ENCODE measurements at regions not wholly inside any gene's neighbourhood (a gene's known extent, or its start where the extent isn't known, plus 50 kb on each side); places are given as distances from the start of the nearest gene placed in this dataset.

DNA sequence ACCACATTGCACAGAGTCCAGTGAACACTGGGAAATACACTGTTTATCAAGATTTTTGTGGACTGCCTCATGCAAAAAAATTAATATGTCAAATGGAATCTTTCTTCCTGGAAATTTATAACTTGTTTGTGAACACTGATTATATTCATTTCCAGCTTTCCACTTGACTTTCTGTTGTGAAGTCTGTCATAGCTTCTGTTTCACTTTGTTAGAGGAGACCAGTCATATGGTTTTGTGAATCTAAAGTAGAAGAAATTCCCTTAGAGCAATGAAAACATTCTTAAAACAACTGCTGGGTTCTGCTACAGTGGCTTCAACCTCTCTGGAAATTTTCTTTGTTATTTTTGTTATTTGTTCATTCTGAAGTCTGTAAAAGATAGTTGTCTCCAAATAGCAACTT is 349.5 kb upstream of the NFE2L3 start:
- no peak overlapping the region for H3K4me3 ChIP-seq (ENCODE audit: low read length)

DNA sequence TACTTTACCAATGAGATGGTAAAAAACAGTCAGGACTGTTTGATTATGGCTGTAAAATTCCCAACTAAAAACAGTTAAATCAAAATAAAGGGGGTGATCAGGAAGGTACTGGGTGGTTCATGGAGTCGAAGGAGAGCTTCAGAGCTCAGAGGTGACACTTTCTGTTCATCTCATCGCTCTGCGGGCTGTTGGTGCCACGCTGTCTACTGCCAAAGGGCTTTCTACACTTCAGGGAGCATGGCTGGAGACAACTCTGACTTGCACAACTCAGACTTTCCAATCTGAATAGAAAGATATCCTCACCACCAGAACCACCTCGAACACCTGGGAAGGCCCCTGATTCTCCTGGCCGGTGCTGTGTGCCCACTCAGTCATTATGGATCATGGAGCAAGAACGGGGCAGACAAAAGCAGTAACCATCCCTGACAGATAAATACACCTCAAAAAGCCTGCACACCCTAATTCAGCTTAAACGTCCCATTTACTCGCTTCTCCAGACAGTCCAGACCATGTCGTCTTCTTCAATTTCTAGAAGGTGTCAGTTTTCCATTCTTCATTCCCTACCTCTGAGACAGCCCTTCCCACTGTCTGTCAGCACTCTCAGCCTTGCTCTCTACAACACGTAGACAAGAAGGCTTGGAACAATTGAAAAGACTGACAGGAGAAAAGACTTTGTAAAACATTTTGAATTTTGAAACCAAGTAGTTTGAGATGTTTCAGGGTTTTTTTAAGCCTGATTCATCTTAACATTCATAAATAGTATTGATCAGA is 348.7 kb upstream of the NFE2L3 start:
- Histone ChIP-seq H3K27ac (ENCODE audit: low read depth, low read length) (peak overlapping the region; percentile 48), H3K4me1 (ENCODE audit: control insufficient read depth, insufficient read depth, low read length) (peaks cover 28% of the 10 kb centered on the region), H3K9ac (ENCODE audit: low read length) (no peak overlapping the region), H3K4me3 (ENCODE audit: low read length) (no peak overlapping the region), H3K27me3 (ENCODE audit: control insufficient read depth, insufficient read depth, low read length) (no peaks in the 10 kb centered on the region), H3K36me3 (ENCODE audit: control insufficient read depth, insufficient read depth, low read length) (no peaks in the 10 kb centered on the region)

More for the DNA sequence above, 349.5 kb upstream of the NFE2L3 start:
- peaks cover 21% of the 10 kb centered on the region for H3K4me1 ChIP-seq (ENCODE audit: control insufficient read depth, insufficient read depth, low read length)
- H3K36me3 ChIP-seq (ENCODE audit: control insufficient read depth, insufficient read depth, low read length), result no peaks in the 10 kb centered on the region
- H3K27ac ChIP-seq (ENCODE audit: low read depth, low read length), result peak overlapping the region; percentile 48
- H3K27me3 ChIP-seq (ENCODE audit: control insufficient read depth, insufficient read depth, low read length), result no peaks in the 10 kb centered on the region
- H3K9ac ChIP-seq (ENCODE audit: low read length), result no peak overlapping the region

DNA sequence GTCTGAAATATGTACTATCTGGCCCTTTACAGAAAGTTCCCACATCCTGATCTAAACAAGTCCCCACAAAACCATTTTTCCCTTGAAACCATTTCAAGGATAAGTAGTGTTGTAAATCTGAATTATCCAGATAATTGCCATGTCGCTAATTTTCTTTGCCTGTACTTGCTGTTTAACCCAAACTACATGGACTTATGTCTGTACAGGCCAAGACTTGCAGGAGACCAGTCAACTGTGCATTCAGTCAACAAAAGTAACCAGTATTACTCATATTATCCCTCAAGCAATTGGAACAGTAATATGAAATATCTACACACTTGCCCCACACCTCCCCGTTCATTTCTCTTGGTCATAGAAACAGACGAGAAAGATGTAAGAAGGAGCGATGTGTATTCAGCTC is 347.8 kb upstream of the NFE2L3 start:
- no peak overlapping the region for H3K27ac ChIP-seq (ENCODE audit: low read depth, low read length)
- peaks cover 30% of the 10 kb centered on the region for H3K4me1 ChIP-seq (ENCODE audit: control insufficient read depth, insufficient read depth, low read length)
- no peak overlapping the region for H3K4me3 ChIP-seq (ENCODE audit: low read length)
- no peak overlapping the region for H3K9ac ChIP-seq (ENCODE audit: low read length)
- no peaks in the 10 kb centered on the region for H3K27me3 ChIP-seq (ENCODE audit: control insufficient read depth, insufficient read depth, low read length)
- H3K36me3 ChIP-seq (ENCODE audit: control insufficient read depth, insufficient read depth, low read length), result no peaks in the 10 kb centered on the region

DNA sequence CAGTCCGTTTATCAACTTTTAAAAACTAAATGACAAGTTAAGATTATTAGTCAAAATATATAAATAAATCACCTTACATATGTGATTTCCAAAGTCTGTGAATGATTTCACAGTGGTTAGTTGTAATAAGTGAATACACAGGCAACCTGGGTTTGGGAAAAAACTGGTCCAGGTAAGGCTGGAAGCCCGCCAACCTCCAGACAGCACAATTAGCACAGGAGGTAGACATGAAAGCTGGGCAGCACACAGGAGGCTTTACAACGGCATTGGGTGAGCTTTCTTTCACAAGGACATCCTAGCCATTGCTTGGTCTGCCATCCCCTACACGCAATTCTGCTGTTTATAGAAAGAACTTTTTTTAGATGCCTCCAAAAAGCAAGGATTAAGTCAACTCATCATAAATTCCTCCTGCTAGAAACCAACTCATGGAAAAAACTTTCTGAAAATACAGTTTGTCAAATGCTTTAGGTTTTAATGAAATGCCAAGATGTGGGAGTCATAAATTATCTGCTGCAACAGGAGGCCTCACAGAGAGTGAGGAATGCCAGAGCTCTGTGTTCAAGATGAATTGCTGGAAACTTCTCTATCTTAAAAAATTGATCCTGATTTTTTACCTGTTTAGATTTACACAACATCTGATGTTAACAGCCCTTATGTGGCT is 346.8 kb upstream of the NFE2L3 start:
- peaks cover 31% of the 10 kb centered on the region for H3K4me1 ChIP-seq (ENCODE audit: control insufficient read depth, insufficient read depth, low read length)
- H3K36me3 ChIP-seq (ENCODE audit: control insufficient read depth, insufficient read depth, low read length), result no peaks in the 10 kb centered on the region
- peak overlapping the region; percentile 46 for H3K27ac ChIP-seq (ENCODE audit: low read depth, low read length)
- no peaks in the 10 kb centered on the region for H3K27me3 ChIP-seq (ENCODE audit: control insufficient read depth, insufficient read depth, low read length)
- no peak overlapping the region for H3K4me3 ChIP-seq (ENCODE audit: low read length)
- no peak overlapping the region for H3K9ac ChIP-seq (ENCODE audit: low read length)

DNA sequence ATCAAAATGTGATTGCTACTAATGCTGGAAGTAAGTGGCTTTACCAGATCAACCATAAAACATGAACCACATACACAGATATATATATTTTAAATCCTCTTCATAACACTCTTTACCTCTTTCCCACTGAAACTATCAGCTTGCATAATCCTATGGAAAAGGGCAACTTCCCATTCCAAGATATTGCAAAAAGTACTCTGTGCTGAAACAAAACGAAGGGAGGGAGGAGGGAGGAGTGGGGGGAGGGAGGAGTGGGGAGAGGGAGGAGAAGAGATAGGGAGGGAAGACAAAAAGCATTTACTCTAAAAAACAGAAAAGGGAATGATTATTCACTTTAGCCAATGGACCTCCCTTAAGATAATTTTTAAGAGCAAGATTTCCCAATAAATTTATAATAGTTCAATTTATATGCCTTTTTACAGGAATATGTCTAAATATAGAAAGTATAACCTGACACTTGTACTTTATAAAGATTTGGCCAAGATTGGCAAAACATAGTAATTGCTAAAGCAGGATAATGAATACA is 344.8 kb upstream of the NFE2L3 start:
- no peaks in the 10 kb centered on the region for H3K27me3 ChIP-seq (ENCODE audit: control insufficient read depth, insufficient read depth, low read length)
- H3K4me3 ChIP-seq (ENCODE audit: low read length), result no peak overlapping the region
- H3K36me3 ChIP-seq (ENCODE audit: control insufficient read depth, insufficient read depth, low read length), result no peaks in the 10 kb centered on the region
- H3K4me1 ChIP-seq (ENCODE audit: control insufficient read depth, insufficient read depth, low read length), result peaks cover 34% of the 10 kb centered on the region
- H3K9ac ChIP-seq (ENCODE audit: low read length), result no peak overlapping the region
- H3K27ac ChIP-seq (ENCODE audit: low read depth, low read length), result no peak overlapping the region

DNA sequence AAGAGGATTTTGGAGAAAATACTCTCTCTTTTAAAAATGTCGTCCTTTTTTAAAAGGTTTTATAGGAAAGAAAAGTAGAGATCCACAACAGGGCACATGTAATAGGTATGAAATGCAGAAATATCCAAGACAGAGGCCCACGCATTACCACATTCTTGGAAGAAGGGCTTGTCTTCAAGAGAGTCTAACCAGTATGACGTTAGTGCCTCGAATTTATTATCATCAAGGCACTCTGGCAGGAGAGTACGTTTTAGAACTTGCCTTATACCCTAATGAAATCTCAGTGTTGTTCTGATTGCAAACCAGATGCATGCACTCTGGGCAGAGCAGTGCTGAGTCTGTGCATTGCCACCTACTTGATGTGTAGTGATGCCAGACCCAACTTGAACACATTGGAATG is 342.6 kb upstream of the NFE2L3 start:
- H3K27ac ChIP-seq (ENCODE audit: low read depth, low read length), result peak overlapping the region; percentile 38
- peaks cover 29% of the 10 kb centered on the region for H3K4me1 ChIP-seq (ENCODE audit: control insufficient read depth, insufficient read depth, low read length)
- H3K27me3 ChIP-seq (ENCODE audit: control insufficient read depth, insufficient read depth, low read length), result no peaks in the 10 kb centered on the region
- no peak overlapping the region for H3K4me3 ChIP-seq (ENCODE audit: low read length)
- H3K9ac ChIP-seq (ENCODE audit: low read length), result no peak overlapping the region
- H3K36me3 ChIP-seq (ENCODE audit: control insufficient read depth, insufficient read depth, low read length), result no peaks in the 10 kb centered on the region

DNA sequence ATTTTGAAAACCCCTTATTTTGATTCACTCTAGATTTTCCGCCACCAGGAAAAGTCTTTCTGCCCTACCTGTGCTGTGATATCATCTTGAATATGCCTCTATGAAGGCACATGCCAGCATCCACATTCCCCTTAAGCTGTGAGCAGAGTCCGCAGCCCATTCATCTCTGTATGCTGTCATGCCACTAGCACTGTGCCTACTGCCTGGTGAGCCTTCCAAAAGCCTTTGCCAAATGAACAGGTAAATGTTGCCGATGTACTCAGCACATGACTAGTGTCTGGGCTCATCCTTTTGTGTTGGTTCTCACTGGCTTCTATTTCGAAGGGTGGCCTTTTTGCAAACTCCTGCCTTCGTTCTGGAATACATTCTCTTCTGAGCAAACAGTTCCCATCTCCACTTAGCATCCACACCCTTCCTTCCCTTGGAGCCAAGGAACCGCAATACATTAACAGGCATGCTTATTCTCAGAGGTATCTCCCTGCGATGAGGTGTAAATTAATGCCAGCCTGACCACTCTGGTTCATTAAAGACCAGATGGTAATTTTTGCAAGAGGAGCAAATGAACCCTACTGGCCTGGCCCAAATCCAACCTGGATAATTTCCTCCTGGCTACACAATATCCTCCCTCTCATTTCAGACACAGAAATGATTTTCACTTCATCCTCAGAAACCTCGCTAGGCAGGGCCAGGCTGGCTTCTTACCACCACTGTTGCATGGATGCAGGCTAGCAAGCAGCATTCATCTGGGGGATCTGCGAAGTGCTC is 339.7 kb upstream of the NFE2L3 start:
- Histone ChIP-seq H3K9ac (ENCODE audit: low read length) (no peak overlapping the region), H3K4me1 (ENCODE audit: control insufficient read depth, insufficient read depth, low read length) (peaks cover 13% of the 10 kb centered on the region), H3K27me3 (ENCODE audit: control insufficient read depth, insufficient read depth, low read length) (no peaks in the 10 kb centered on the region), H3K27ac (ENCODE audit: low read depth, low read length) (no peak overlapping the region), H3K4me3 (ENCODE audit: low read length) (no peak overlapping the region), H3K36me3 (ENCODE audit: control insufficient read depth, insufficient read depth, low read length) (no peaks in the 10 kb centered on the region)

DNA sequence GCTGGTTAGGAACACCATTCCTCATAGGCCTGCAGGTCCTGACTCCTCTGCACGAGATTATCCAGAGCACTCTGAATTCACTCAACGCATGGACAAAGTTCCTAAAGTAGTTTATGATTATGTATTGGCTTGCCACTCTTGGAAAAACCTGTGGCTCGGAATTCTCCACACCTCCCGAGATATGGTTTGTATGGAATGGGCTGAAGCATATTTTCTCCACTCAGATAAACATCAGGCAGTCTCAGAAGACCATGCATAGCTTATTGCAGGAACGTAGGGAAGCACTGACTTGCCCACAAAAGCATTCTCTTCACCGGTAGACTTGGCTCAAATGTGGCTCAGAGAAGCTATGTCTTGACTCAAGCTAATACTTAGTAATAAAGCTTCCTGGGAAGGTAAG is 338.6 kb upstream of the NFE2L3 start:
- Histone ChIP-seq H3K36me3 (ENCODE audit: control insufficient read depth, insufficient read depth, low read length) (no peaks in the 10 kb centered on the region), H3K27me3 (ENCODE audit: control insufficient read depth, insufficient read depth, low read length) (no peaks in the 10 kb centered on the region), H3K4me3 (ENCODE audit: low read length) (no peak overlapping the region), H3K27ac (ENCODE audit: low read depth, low read length) (no peak overlapping the region), H3K4me1 (ENCODE audit: control insufficient read depth, insufficient read depth, low read length) (peaks cover 7% of the 10 kb centered on the region), H3K9ac (ENCODE audit: low read length) (no peak overlapping the region)

DNA sequence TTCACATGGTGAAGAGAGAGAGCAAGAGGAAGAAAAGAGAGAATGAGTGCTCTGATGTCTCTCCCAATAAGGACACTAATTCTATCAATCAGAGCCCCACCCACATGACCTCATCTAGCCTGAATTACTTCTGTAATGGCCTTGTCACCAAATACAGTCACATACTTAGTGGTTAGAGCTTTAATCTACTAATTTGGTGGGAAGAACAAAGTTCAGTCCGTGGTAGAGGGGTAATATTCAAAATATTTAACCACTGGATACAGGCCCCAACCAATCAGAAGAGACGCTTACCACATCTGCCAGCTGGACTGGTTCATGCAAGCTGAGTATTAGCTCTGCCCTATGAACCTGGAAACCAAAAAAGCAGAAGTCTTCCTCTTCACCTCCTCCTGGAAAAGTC is 336.3 kb upstream of the NFE2L3 start:
- peaks cover 3% of the 10 kb centered on the region for H3K4me1 ChIP-seq (ENCODE audit: control insufficient read depth, insufficient read depth, low read length)
- H3K27me3 ChIP-seq (ENCODE audit: control insufficient read depth, insufficient read depth, low read length), result no peaks in the 10 kb centered on the region
- H3K27ac ChIP-seq (ENCODE audit: low read depth, low read length), result no peak overlapping the region
- no peaks in the 10 kb centered on the region for H3K36me3 ChIP-seq (ENCODE audit: control insufficient read depth, insufficient read depth, low read length)
- H3K9ac ChIP-seq (ENCODE audit: low read length), result no peak overlapping the region
- no peak overlapping the region for H3K4me3 ChIP-seq (ENCODE audit: low read length)

DNA sequence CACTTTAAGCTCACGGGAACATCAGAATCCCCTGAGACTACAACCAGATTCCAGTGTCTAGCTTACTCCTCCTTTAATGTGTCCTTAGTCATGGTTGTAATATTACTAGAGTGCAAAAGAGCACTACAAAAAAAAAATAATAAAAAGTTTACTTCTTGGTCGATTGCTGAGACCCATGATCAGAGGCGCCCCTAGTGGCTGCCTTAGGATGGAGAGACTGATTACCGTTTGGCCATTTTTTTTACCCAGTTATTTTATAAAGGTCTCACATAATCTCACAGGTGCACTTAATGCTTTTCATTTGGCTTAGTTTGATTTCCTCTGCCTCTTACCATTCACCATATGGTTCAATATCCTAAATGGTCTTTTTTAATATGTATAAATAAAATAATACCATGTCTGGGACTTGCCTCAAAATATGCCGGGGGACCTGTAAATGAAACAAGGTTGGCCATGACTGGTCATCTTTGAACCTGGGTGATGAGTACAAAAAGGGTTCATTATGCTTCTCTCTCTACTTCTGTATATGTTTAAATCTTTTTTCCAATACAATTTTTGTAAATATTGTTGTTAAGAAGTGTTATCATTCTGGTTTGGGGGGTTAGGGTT is 331.5 kb upstream of the NFE2L3 start:
- Histone ChIP-seq H3K27me3 (ENCODE audit: control insufficient read depth, insufficient read depth, low read length) (no peaks in the 10 kb centered on the region), H3K27ac (ENCODE audit: low read depth, low read length) (no peak overlapping the region), H3K4me1 (ENCODE audit: control insufficient read depth, insufficient read depth, low read length) (no peaks in the 10 kb centered on the region)

DNA sequence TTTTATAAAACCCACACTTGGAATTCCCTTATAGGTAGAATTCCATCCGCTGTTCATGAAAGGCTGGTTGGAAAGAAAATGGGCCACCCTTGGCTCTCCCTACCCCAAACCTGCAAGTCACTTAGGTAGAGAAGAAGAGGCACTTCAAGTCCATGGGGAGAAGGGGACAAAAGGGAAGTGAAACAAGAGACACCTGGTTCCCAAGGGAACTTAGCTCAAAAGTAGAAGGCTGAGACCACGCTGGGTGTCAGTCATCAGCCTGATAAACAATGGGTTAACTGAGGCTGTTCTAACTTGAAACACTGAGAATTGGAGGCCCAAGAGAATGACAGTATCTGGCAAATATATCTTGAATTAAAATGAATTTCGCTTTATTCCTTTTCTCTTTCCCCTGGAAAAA is 330.8 kb upstream of the NFE2L3 start:
- H3K27me3 ChIP-seq (ENCODE audit: control insufficient read depth, insufficient read depth, low read length), result no peaks in the 10 kb centered on the region
- no peak overlapping the region for H3K9ac ChIP-seq (ENCODE audit: low read length)
- no peak overlapping the region for H3K27ac ChIP-seq (ENCODE audit: low read depth, low read length)
- H3K36me3 ChIP-seq (ENCODE audit: control insufficient read depth, insufficient read depth, low read length), result no peaks in the 10 kb centered on the region
- no peaks in the 10 kb centered on the region for H3K4me1 ChIP-seq (ENCODE audit: control insufficient read depth, insufficient read depth, low read length)
- H3K4me3 ChIP-seq (ENCODE audit: low read length), result no peak overlapping the region

More for the DNA sequence above, 331.5 kb upstream of the NFE2L3 start:
- Histone ChIP-seq H3K4me3 (ENCODE audit: low read length) (no peak overlapping the region), H3K9ac (ENCODE audit: low read length) (no peak overlapping the region), H3K36me3 (ENCODE audit: control insufficient read depth, insufficient read depth, low read length) (no peaks in the 10 kb centered on the region)

DNA sequence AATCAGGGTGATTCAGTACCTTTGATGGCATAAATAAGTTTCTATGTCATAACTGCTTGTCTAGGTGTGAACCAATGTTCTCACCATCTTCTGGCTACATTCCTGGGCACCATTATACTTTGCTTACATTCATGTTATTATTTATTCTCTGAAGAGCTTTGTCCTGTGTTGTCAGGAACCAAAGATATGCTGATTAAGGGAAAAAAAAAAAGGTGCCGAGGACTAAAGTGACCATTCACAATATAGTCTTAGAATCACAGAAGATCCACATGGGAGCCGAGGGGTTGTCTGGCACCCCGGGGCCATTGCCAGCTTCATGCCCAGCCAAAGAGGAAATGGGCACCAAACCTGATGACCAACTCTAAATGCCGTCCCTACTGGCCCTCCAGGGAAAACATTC is 329.2 kb upstream of the NFE2L3 start:
- Histone ChIP-seq H3K27ac (ENCODE audit: low read depth, low read length) (no peak overlapping the region), H3K36me3 (ENCODE audit: control insufficient read depth, insufficient read depth, low read length) (no peaks in the 10 kb centered on the region), H3K4me3 (ENCODE audit: low read length) (no peak overlapping the region), H3K4me1 (ENCODE audit: control insufficient read depth, insufficient read depth, low read length) (no peaks in the 10 kb centered on the region), H3K27me3 (ENCODE audit: control insufficient read depth, insufficient read depth, low read length) (no peaks in the 10 kb centered on the region), H3K9ac (ENCODE audit: low read length) (no peak overlapping the region)

Data from rectal smooth muscle tissue (tissue), 1 donor.